EH (cell line): ENCODE measurements at regions not wholly inside any gene's neighbourhood (a gene's known extent, or its start where the extent isn't known, plus 50 kb on each side); places are given as distances from the start of the nearest gene placed in this dataset.

Experiments
- DNase-seq: peaks from one replicate; pipeline ENCODE4 v3.0.0-alpha.2; 2015; ENCODE audit warnings: low read depth

- no peak for DNase-seq
These were observed 2195.9 kb downstream of the PCDH9 start for GRCh38 chr13:65034266-65034665.

GRCh38 chr13:65032825-65033224 is 2197.3 kb downstream of the PCDH9 start:
- no peak for DNase-seq

GRCh38 chr13:65028101-65028500 is 2202.0 kb downstream of the PCDH9 start:
- no peak for DNase-seq

- DNase-seq, result no peak
These were observed 2203.6 kb downstream of the PCDH9 start for GRCh38 chr13:65026505-65026904.

GRCh38 chr13:65011378-65011777 is 2218.8 kb downstream of the PCDH9 start:
- no peak for DNase-seq

GRCh38 chr13:64997438-64997837 is 2232.7 kb downstream of the PCDH9 start:
- DNase-seq, result no peak

- peak; percentile 5 for DNase-seq
These were observed 2236.5 kb downstream of the PCDH9 start for GRCh38 chr13:64993514-64994164.

- peak; percentile 23 for DNase-seq
These were observed 2237.8 kb downstream of the PCDH9 start for GRCh38 chr13:64992314-64992713.

- no peak for DNase-seq
These were observed 2245.1 kb downstream of the PCDH9 start for GRCh38 chr13:64985075-64985474.

- DNase-seq, result no peak
These were observed 2267.7 kb downstream of the PCDH9 start for GRCh38 chr13:64962404-64962803.

GRCh38 chr13:64959276-64959675 is 2270.9 kb downstream of the PCDH9 start:
- no peak for DNase-seq

GRCh38 chr13:64958106-64958505 is 2272.0 kb downstream of the PCDH9 start:
- DNase-seq, result no peak

- no peak for DNase-seq
These were observed 2291.5 kb downstream of the PCDH9 start for GRCh38 chr13:64938660-64939059.

GRCh38 chr13:64937302-64937701 is 2292.8 kb downstream of the PCDH9 start:
- DNase-seq, result no peak

- DNase-seq, result no peak
These were observed 2293.3 kb downstream of the PCDH9 start for GRCh38 chr13:64936879-64937278.

- DNase-seq, result no peak
These were observed 2294.7 kb downstream of the PCDH9 start for GRCh38 chr13:64935441-64935840.

GRCh38 chr13:64934569-64935362 is 2295.4 kb downstream of the PCDH9 start:
- DNase-seq, result no peak

- DNase-seq, result no peak
These were observed 2299.5 kb downstream of the PCDH9 start for GRCh38 chr13:64930636-64931035.

- DNase-seq, result peak; percentile 90
These were observed 2301.2 kb downstream of the PCDH9 start for GRCh38 chr13:64928696-64929499.

GRCh38 chr13:64925727-64926126 is 2304.4 kb downstream of the PCDH9 start:
- DNase-seq, result no peak

- peak; percentile 42 for DNase-seq
These were observed 2304.9 kb downstream of the PCDH9 start for GRCh38 chr13:64925284-64925683.

- no peak for DNase-seq
These were observed 2305.7 kb downstream of the PCDH9 start for GRCh38 chr13:64924401-64924800.

- peak; percentile 25 for DNase-seq
These were observed 2312.6 kb downstream of the PCDH9 start for GRCh38 chr13:64917566-64917965.
